Peyer's patch (tissue), 4 donors: ENCODE measurements at regions not wholly inside any gene's neighbourhood (a gene's known extent, or its start where the extent isn't known, plus 50 kb on each side); places are given as distances from the start of the nearest gene placed in this dataset.

ENCODE experiments used
- DNase-seq, 3 donors: peaks; one replicate each; pipeline ENCODE4 v3.0.0-alpha.2; 2017 to 2019
- H3K27ac ChIP-seq, 4 donors: fragments of 200-600 bp; sonication (generic); one replicate each; pipeline ENCODE4 v1.5.1; 2016 to 2019
- H3K27me3 ChIP-seq, 2 donors: fragments of 200-600 bp; sonication (generic); one replicate each; pipeline ENCODE4 v1.5.1; 2019
- H3K36me3 ChIP-seq, 3 donors: fragments of 200-600 bp; sonication (generic); one replicate each; pipeline ENCODE4 v1.5.1; 2016 to 2019
- H3K4me1 ChIP-seq, 4 donors: fragments of 200-600 bp; sonication (generic); one replicate each; pipeline ENCODE4 v1.5.1; 2016 to 2019
- H3K4me3 ChIP-seq, 4 donors: fragments of 200-600 bp; sonication (generic); 1 replicate in 3 of 4; 2 replicates in 1 of 4; pipeline ENCODE4 v1.5.1; 2016 to 2019; ENCODE audit warnings: mild to moderate bottlenecking in 1 of 4
- H3K9me3 ChIP-seq, 4 donors: fragments of 200-600 bp; sonication (generic); one replicate each; pipeline ENCODE4 v1.5.1; 2016 to 2019; ENCODE audit warnings: mild to moderate bottlenecking in 1 of 4
- CTCF ChIP-seq, 6 experiments: fragments of 450-650 bp in 4 of 6; fragments of 200-600 bp in 2 of 6; sonication (generic) in 1 of 6; IDR thresholded peaks; one replicate each; pipeline ENCODE4 v1.5.1; 2017 to 2019; ENCODE audit warnings: antibody characterized with exemption in 6 of 6, mild to moderate bottlenecking in 3 of 6, moderate library complexity in 1 of 6
- POLR2A ChIP-seq, 2 donors: fragments of 450-650 bp; IDR thresholded peaks; one replicate each; pipeline ENCODE4 v1.5.1; 2017; ENCODE audit warnings: antibody characterized with exemption in 2 of 2, mild to moderate bottlenecking in 2 of 2, moderate library complexity in 2 of 2

GRCh38 chr4:180100433-180101344, 2142.5 kb upstream of the TENM3 start:
- H3K27ac ChIP-seq: no peak overlapping the region
- no peaks in the 10 kb centered on the region for H3K9me3 ChIP-seq
- H3K27me3 ChIP-seq: no peaks in the 10 kb centered on the region
- no peak overlapping the region for H3K4me3 ChIP-seq
- no peaks in the 10 kb centered on the region for H3K4me1 ChIP-seq
- TF ChIP-seq POLR2A (IDR thresholded peaks at IDR 0.05): no peak
- no peak for TF ChIP-seq CTCF (IDR thresholded peaks at IDR 0.05)
- no peaks in the 10 kb centered on the region for H3K36me3 ChIP-seq
- DNase-seq: no peak

- no peaks in the 10 kb centered on the region for H3K36me3 ChIP-seq
- no peak for TF ChIP-seq CTCF (IDR thresholded peaks at IDR 0.05)
- no peak for TF ChIP-seq POLR2A (IDR thresholded peaks at IDR 0.05)
- H3K27ac ChIP-seq: no peak overlapping the region
- no peaks in the 10 kb centered on the region for H3K4me1 ChIP-seq
- H3K4me3 ChIP-seq: no peak overlapping the region
- H3K9me3 ChIP-seq: no peaks in the 10 kb centered on the region
- H3K27me3 ChIP-seq: no peaks in the 10 kb centered on the region
- DNase-seq: no peak
Measured at GRCh38 chr4:180101348-180102083, 2141.7 kb upstream of the TENM3 start.

- no peaks in the 10 kb centered on the region for H3K36me3 ChIP-seq
Measured at GRCh38 chr4:180103794-180104193, 2139.4 kb upstream of the TENM3 start.

GRCh38 chr4:180105362-180105761, 2137.8 kb upstream of the TENM3 start:
- no peak for TF ChIP-seq CTCF (IDR thresholded peaks at IDR 0.05)
- no peak for TF ChIP-seq POLR2A (IDR thresholded peaks at IDR 0.05)
- DNase-seq: no peak
- Histone ChIP-seq H3K9me3 (no peaks in the 10 kb centered on the region), H3K4me3 (no peak overlapping the region), H3K4me1 (no peaks in the 10 kb centered on the region), H3K27me3 (no peaks in the 10 kb centered on the region), H3K36me3 (no peaks in the 10 kb centered on the region), H3K27ac (no peak overlapping the region)

More at GRCh38 chr4:180103794-180104193, 2139.4 kb upstream of the TENM3 start:
- Histone ChIP-seq H3K4me3 (no peak overlapping the region), H3K27me3 (no peaks in the 10 kb centered on the region), H3K4me1 (no peaks in the 10 kb centered on the region), H3K27ac (no peak overlapping the region), H3K9me3 (no peaks in the 10 kb centered on the region)
- no peak for DNase-seq
- no peak for TF ChIP-seq CTCF (IDR thresholded peaks at IDR 0.05)
- no peak for TF ChIP-seq POLR2A (IDR thresholded peaks at IDR 0.05)

GRCh38 chr4:180106122-180106521, 2137.1 kb upstream of the TENM3 start:
- no peak for DNase-seq
- no peaks in the 10 kb centered on the region for H3K4me1 ChIP-seq
- TF ChIP-seq POLR2A (IDR thresholded peaks at IDR 0.05) (no peak), CTCF (IDR thresholded peaks at IDR 0.05) (no peak)
- no peaks in the 10 kb centered on the region for H3K36me3 ChIP-seq
- no peaks in the 10 kb centered on the region for H3K9me3 ChIP-seq
- no peak overlapping the region for H3K4me3 ChIP-seq
- no peaks in the 10 kb centered on the region for H3K27me3 ChIP-seq
- no peak overlapping the region for H3K27ac ChIP-seq
